ENCODE measurements at regions not wholly inside any gene's neighbourhood (a gene's known extent, or its start where the extent isn't known, plus 50 kb on each side); places are given as distances from the start of the nearest gene placed in this dataset.

GRCh38 chr3:157741607-157742006, 238.4 kb upstream of the VEPH1 start:
- ChIA-PET CTCF (no interaction called here), POLR2A (no interaction called here)
- H3K4me3 ChIP-seq (ENCODE audit: low read depth, low read length) = no peak overlapping the region
- no peak for TF ChIP-seq CTCF (IDR thresholded peaks at IDR 0.05; ENCODE audit: insufficient read depth, low read length, missing control alignments)
- DNase-seq (ENCODE audit: low read depth, low spot score) = no peak

- ChIA-PET POLR2A (no interaction called here), CTCF (no interaction called here)
Observed at GRCh38 chr3:157738441-157738840, 235.2 kb upstream of the VEPH1 start.

GRCh38 chr3:157718800-157719199, 215.6 kb upstream of the VEPH1 start:
- POLR2A ChIA-PET = no interaction called here
- CTCF ChIA-PET = no interaction called here
- TF ChIP-seq CTCF (IDR thresholded peaks at IDR 0.05; ENCODE audit: insufficient read depth, low read length, missing control alignments) = no peak

More at GRCh38 chr3:157738441-157738840, 235.2 kb upstream of the VEPH1 start:
- no peak overlapping the region for H3K4me3 ChIP-seq (ENCODE audit: low read depth, low read length)
- no peak for TF ChIP-seq CTCF (IDR thresholded peaks at IDR 0.05; ENCODE audit: insufficient read depth, low read length, missing control alignments)
- DNase-seq (ENCODE audit: low read depth, low spot score) = no peak

GRCh38 chr3:157713101-157713500, 209.9 kb upstream of the VEPH1 start:
- no peak for TF ChIP-seq CTCF (IDR thresholded peaks at IDR 0.05; ENCODE audit: insufficient read depth, low read length, missing control alignments)
- ChIA-PET CTCF (no interaction called here), POLR2A (no interaction called here)
- no peak for DNase-seq (ENCODE audit: low read depth, low spot score)
- H3K4me3 ChIP-seq (ENCODE audit: low read depth, low read length) = no peak overlapping the region

More at GRCh38 chr3:157718800-157719199, 215.6 kb upstream of the VEPH1 start:
- no peak for DNase-seq (ENCODE audit: low read depth, low spot score)
- no peak overlapping the region for H3K4me3 ChIP-seq (ENCODE audit: low read depth, low read length)

GRCh38 chr3:157705258-157705657, 202.0 kb upstream of the VEPH1 start:
- CTCF ChIA-PET = no interaction called here
- POLR2A ChIA-PET = no interaction called here
- no peak for TF ChIP-seq CTCF (IDR thresholded peaks at IDR 0.05; ENCODE audit: insufficient read depth, low read length, missing control alignments)
- H3K4me3 ChIP-seq (ENCODE audit: low read depth, low read length) = no peak overlapping the region
- DNase-seq (ENCODE audit: low read depth, low spot score) = no peak

GRCh38 chr3:157700405-157700804, 197.2 kb upstream of the VEPH1 start:
- DNase-seq (ENCODE audit: low read depth, low spot score) = no peak
- POLR2A ChIA-PET = no interaction called here

More at GRCh38 chr3:157700405-157700804, 197.2 kb upstream of the VEPH1 start:
- no peak overlapping the region for H3K4me3 ChIP-seq (ENCODE audit: low read depth, low read length)
- no peak for TF ChIP-seq CTCF (IDR thresholded peaks at IDR 0.05; ENCODE audit: insufficient read depth, low read length, missing control alignments)
- CTCF ChIA-PET = interaction anchor here (2.8 kb wide), 1 partner anchor 10 kb away, joined by 9 read pairs; no protein-coding TSS in a partner anchor

All from AG04449 (cell line).